ENCODE measurements at regions not wholly inside any gene's neighbourhood (a gene's known extent, or its start where the extent isn't known, plus 50 kb on each side); places are given as distances from the start of the nearest gene placed in this dataset.

DNA sequence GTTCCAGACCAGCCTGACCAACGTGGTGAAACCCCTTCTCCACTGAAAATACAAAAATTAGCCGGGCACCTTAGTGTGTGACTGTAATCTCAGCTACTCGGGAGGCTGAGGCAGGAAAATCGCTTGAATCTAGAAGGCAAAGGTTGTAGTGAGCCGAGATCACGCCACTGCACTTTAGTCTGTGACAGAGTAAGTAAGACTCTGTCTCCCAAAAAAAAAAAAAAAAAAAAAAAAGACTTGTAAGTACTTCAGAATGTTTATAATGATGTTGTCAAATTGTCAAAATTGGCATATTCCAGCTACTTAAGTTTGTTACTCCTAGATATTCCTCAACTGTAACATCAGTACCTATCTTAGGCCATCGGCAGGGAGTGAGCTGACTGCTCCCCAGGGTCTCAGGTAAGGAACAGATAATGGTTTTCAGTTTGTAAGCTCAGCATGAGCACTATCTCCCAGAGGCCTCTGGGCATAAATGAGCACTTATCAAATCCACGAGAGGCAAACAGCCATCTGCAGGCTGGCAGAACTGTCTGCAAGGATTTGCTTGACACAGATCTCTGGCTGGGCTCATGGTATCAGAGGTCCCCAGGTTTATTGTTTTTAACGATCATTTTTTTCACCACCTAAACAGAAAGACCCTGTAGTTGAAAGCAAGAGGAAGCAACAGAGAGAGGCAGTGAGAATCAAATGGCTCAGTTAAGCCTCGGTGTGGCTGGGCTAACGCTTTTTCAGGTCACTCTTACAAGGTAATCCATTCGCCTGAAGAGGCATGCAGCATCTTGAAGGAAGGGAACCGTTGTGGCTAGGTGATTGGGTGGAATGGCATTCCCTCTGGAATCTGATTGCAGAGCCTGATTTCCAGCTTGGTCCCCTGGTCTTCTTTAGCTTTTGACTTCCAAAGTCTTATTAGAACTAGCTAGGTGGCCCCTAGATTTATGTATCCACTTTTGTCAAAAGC, 115.9 kb downstream of the LY86 start:
- TF ChIP-seq, protein P1, sequence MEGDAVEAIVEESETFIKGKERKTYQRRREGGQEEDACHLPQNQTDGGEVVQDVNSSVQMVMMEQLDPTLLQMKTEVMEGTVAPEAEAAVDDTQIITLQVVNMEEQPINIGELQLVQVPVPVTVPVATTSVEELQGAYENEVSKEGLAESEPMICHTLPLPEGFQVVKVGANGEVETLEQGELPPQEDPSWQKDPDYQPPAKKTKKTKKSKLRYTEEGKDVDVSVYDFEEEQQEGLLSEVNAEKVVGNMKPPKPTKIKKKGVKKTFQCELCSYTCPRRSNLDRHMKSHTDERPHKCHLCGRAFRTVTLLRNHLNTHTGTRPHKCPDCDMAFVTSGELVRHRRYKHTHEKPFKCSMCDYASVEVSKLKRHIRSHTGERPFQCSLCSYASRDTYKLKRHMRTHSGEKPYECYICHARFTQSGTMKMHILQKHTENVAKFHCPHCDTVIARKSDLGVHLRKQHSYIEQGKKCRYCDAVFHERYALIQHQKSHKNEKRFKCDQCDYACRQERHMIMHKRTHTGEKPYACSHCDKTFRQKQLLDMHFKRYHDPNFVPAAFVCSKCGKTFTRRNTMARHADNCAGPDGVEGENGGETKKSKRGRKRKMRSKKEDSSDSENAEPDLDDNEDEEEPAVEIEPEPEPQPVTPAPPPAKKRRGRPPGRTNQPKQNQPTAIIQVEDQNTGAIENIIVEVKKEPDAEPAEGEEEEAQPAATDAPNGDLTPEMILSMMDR (IDR thresholded peaks at IDR 0.05; ENCODE audit: low read depth, low read length) = no peak
- H3K4me3 ChIP-seq (ENCODE audit: low read depth, low read length) = no peak overlapping the region

GRCh38 chr6:6705061-6705425, 116.5 kb downstream of the LY86 start:
- TF ChIP-seq, protein P1 (IDR thresholded peaks at IDR 0.05; ENCODE audit: low read depth, low read length) = no peak
- H3K4me3 ChIP-seq (ENCODE audit: low read depth, low read length) = no peak overlapping the region

DNA sequence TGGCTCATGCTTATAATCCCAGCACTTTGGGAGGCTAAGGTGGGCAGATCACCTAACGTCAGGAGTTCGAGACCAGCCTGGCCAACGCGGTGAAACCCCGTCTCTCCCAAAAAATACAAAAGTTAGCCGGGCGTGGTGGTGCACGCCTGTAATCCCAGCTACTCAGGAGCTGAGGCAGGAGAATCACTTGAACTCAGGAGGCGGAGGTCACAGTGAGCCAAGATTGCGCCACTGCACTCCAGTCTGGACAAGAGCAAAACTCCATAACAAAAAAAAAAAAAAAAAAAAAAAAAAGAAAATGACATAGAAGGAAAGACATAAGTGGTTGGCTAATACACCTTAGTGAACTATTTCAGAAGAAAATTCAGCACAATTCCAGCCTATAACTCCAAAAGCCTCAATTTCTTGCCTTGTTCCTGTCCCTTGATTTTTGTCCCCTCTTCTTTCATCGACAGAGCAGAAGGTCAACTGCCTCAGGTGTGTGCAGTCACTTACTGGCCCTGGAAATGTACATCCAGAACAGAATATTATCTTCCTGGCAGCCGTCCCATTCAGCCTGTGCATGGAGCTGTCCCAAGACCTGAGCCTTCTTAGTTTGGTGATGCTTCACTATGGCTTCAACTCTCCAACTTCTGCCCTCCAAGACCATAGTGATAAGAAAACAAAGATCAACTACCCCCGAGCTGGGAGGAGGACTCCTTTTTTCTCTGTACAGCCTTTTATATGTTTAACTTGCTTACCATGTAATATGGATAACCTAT, 117.6 kb downstream of the LY86 start:
- TF ChIP-seq, protein P1 (IDR thresholded peaks at IDR 0.05; ENCODE audit: low read depth, low read length) = no peak
- no peak overlapping the region for H3K4me3 ChIP-seq (ENCODE audit: low read depth, low read length)

DNA sequence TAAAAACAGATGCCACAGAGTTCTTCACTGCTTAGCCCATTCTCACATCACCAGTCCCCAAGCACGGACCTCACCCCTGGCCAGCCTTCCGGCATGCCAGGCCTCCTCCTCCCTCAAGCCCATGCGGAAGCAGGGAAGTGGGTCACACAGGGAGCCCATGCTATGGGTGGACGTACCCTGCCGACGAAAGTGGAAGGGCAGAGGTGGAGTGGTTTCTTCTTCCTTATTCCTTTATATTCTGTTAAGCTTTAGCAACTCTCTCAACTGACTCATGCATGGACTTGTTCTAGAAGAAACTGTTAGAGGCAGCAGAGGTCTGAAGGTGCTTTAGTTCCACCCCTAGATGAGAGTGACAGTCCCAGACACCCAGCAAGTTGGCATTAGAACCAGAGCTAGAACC, 118.6 kb downstream of the LY86 start:
- H3K4me3 ChIP-seq (ENCODE audit: low read depth, low read length) = no peak overlapping the region
- TF ChIP-seq, protein P1 (IDR thresholded peaks at IDR 0.05; ENCODE audit: low read depth, low read length) = no peak

DNA sequence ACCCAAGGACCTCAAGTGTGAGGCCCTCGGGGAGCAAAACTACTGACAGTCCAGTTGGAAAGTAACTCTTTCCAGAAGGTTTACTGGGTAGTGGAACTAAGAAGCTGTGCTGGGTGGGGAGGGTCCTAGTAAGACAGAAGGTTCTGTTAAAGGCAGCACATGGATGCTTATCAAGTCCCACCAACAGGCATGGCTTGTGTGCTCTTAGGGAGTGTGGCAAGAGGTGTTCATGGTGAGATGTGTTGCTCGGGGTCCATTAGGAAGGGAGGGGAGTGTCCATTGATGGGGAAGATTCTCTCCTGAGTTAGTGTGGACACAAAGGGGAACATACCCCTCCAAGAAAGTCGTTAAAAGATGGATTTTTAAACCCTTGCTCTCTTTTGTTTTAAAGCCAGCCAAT, 120.6 kb downstream of the LY86 start:
- TF ChIP-seq, protein P1 (IDR thresholded peaks at IDR 0.05; ENCODE audit: low read depth, low read length) = no peak
- H3K4me3 ChIP-seq (ENCODE audit: low read depth, low read length) = no peak overlapping the region

- TF ChIP-seq, protein P1 (IDR thresholded peaks at IDR 0.05; ENCODE audit: low read depth, low read length) = no peak
- no peak overlapping the region for H3K4me3 ChIP-seq (ENCODE audit: low read depth, low read length)
Measured at GRCh38 chr6:6711031-6711785, 122.7 kb downstream of the LY86 start.

Measured in WI38 (cell line).